ENCODE measurements at regions not wholly inside any gene's neighbourhood (a gene's known extent, or its start where the extent isn't known, plus 50 kb on each side); places are given as distances from the start of the nearest gene placed in this dataset.

- TF ChIP-seq, protein P1, sequence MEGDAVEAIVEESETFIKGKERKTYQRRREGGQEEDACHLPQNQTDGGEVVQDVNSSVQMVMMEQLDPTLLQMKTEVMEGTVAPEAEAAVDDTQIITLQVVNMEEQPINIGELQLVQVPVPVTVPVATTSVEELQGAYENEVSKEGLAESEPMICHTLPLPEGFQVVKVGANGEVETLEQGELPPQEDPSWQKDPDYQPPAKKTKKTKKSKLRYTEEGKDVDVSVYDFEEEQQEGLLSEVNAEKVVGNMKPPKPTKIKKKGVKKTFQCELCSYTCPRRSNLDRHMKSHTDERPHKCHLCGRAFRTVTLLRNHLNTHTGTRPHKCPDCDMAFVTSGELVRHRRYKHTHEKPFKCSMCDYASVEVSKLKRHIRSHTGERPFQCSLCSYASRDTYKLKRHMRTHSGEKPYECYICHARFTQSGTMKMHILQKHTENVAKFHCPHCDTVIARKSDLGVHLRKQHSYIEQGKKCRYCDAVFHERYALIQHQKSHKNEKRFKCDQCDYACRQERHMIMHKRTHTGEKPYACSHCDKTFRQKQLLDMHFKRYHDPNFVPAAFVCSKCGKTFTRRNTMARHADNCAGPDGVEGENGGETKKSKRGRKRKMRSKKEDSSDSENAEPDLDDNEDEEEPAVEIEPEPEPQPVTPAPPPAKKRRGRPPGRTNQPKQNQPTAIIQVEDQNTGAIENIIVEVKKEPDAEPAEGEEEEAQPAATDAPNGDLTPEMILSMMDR (conservative IDR thresholded peaks at IDR 0.05; ENCODE audit: low read length), result no peak
- no peak for TF ChIP-seq EZH2phosphoT487 (IDR thresholded peaks at IDR 0.05; ENCODE audit: borderline replicate concordance)
Measured at GRCh38 chr7:47147213-47147631, 434.7 kb downstream of the TNS3 start.
